HG03342 (cell line): ENCODE measurements at regions not wholly inside any gene's neighbourhood (a gene's known extent, or its start where the extent isn't known, plus 50 kb on each side); places are given as distances from the start of the nearest gene placed in this dataset.

Source experiments
- ATAC-seq: cut with Tn5 transposase; IDR thresholded peaks from one replicate; pipeline ENCODE4 v1.9.1; 2021; ENCODE audit warnings: mild to moderate bottlenecking, moderate library complexity; ENCODE audit not compliant: unreplicated experiment

DNA sequence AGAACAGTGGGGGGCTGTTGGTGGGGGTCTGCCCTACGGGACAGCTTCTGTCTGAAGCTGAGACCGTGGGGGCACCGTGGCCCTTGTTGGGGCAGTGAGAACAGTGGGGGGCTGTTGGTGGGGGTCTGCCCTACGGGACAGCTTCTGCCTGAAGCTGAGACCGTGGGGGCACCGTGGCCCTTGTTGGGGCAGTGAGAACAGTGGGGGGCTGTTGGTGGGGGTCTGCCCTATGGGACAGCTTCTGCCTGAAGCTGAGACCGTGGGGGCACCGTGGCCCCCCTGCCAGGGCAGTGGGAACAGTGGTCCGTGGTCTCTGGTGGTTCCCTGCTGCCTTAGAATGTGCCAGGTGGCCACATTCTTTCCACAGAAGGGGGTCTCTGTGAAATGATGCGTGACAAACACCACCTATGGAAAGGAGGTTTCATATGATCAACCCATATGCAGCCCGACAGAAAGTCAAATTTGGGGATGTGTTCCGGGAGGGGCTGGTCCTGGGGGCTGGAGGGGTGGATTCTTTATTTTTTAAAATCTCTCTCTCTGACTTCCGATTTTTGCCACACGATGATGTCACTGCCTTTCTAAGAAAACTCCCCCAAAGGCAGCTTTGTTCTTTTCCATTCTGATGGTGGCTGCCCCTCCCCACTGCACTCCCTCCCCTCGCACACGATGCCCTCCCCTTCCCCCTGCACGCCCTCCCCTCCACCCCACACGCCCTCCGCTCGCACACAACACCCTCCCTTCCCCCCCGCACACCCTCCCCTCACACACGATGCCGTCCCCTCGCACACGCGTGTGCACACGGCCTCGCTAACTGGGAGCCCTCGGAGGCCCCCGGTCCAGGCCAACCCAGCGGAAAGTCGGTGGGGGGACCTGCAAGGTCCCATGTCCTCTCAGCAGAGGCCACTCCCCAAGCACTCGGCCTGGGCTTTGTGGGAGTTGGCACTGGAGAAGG is 1186.5 kb downstream of the BRD1 start:
- no peak for ATAC-seq

DNA sequence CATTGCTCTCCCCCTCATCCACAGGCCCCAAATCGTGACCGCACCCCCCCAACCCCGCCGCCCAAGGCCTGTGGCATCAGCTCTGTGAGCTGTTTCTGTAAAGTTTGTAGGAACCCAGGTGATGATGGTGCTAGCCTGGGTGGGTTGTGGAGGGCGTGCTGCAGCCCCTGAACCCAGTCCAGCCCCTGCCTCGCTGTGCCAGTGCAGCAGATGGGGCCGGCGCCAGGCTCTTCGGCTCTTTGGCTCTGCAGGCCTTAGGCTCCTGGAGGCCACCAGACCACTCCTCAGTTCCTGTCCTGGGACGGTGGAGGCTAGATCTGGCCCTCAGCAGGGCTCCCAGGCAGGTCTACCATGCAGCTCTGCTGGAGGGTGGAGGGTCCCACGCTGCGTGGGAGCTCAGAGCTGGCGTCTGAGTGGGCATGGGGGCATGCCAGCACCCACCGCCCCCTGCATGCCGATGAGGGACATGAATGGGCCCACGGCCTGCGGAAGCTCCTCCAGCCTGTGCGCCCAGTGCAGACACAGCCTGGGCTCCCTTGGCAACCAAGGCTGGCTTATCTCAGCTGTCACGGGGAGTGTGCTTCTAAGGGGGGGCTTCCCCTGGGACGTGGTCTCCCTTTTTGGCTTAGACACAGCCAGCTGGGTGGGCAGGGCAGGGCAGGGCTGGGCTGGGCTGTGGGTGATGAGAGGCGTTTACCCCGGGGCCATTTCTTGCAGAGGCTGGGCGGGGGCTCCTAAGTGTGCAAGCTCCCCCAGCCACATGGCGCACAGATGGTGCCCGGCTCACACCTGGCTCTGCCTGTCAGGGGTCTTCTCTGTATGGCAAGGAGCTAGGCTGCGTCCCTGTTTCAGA is 1187.6 kb downstream of the BRD1 start:
- ATAC-seq = no peak

- ATAC-seq = no peak
Observed at GRCh38 chr22:48639021-48639795, 1188.5 kb downstream of the BRD1 start.

DNA sequence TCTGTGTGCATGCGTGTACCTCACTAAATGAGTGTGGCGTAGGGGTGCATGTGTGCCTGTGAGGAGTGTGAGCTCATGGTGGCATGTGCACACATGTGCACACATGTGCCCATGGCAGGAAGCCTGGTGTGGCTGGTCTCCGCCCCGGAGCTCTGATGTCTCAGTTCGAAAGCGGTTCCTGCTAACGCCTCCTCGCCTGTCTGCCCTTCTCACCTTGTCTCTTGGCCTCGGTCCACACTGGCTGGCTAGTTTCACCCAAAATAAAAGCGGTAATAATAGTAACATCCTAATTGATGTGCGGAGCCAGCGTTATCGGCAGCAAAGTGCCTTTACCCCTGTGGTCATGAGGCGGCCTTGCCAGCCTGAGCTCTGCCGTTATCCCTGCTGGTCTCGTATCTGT is 1190.4 kb downstream of the BRD1 start:
- no peak for ATAC-seq

- no peak for ATAC-seq
Observed at GRCh38 chr22:48636746-48637145, 1190.9 kb downstream of the BRD1 start.

DNA sequence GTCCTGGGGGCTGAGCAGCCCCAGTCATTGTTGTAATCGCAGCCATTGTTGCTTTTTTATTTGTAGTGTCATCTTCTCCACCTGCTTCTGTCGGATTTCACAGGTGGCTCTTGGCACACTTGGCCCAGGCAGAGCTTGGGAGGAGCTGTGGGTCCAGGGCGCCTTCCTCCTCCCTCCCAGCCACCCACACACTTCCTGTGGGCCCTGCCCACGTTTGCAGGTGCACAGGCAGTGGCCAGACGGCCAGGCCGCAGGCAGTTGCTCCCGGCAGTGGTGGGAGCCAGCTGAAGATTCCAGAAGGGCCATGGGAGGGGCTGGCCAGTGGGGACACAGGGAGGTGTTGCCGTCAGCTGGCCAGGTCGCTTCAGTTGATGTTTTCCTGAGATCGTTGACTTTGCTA is 1191.9 kb downstream of the BRD1 start:
- no peak for ATAC-seq

DNA sequence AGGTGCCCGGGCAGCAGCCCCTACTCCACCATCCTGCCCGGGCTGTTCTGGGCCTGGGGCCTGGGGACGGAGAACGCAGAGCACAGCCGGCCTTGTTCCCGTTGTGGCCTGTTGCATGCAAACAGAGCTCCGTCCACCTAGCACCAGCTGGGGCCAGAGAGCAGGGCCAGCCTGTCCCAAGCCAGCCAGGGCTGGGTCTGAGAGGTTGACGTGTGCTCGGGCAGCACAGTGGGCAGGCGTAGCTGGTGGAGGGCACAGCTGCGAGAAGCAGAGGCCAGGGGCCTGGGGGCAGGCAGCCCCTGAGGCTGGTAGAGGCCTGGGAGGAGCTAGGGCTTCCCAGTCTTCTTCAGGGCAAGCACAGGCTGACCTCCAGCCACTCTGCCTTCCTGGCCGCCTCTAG is 1192.6 kb downstream of the BRD1 start:
- no peak for ATAC-seq

DNA sequence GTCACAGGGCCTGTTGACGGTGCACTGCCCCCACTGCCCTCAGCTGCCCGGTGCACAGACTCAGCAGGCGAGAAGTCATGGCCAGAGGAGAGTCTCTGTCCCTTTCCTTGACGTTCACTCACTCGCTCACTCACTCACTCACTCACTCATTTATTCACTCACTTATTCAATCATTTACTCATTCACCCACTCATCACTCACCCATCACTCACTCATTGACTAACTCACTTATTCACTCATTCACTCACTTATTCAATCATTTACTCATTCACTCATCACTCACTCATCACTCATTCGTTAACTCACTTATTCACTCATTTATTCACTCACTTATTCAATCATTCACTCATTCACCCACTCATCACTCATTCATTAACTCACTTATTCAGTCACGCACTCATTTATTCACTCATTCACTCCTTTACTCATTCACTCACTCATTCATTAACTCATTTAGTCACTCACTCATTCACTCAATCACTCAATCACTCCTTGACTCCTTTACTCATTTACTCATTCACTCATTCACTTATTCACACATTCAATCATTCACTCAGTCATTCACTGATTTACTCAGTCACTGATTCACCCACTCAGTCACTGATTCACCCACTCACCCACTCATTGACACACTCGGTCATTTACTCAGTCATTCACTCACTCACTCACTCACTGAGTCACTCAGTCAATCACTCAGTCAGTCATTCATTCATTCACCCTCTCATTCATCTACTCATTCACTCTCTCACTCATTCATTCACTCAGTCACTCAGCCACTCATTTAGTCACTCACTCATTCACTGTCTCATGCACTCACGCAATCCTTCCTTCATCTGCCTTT is 1193.5 kb downstream of the BRD1 start:
- ATAC-seq = no peak

- ATAC-seq = no peak
Observed at GRCh38 chr22:48632646-48633246, 1194.9 kb downstream of the BRD1 start.

GRCh38 chr22:48631288-48631863 is 1196.3 kb downstream of the BRD1 start:
- ATAC-seq = no peak

DNA sequence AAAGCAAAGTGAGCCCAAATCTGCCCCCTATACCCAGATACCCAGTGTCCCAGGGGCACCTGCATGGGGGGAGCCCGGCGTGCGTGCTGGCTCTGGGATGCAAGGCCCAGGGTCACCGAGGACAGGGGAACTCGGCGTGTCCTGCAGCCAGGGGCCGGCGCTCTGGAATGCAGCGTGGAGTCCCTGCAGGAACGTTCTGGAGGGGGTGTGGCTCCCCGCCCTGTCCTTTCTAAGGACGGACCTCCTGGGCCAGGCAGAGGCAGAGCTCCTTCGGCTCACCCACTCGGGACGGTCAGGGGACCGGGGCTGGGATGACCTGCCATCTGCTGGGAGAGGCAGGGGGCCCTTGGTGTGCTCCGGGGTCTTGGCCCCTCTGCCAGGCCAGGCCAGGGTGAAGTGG is 1196.8 kb downstream of the BRD1 start:
- ATAC-seq = no peak

GRCh38 chr22:48630433-48630754 is 1197.3 kb downstream of the BRD1 start:
- ATAC-seq = no peak

DNA sequence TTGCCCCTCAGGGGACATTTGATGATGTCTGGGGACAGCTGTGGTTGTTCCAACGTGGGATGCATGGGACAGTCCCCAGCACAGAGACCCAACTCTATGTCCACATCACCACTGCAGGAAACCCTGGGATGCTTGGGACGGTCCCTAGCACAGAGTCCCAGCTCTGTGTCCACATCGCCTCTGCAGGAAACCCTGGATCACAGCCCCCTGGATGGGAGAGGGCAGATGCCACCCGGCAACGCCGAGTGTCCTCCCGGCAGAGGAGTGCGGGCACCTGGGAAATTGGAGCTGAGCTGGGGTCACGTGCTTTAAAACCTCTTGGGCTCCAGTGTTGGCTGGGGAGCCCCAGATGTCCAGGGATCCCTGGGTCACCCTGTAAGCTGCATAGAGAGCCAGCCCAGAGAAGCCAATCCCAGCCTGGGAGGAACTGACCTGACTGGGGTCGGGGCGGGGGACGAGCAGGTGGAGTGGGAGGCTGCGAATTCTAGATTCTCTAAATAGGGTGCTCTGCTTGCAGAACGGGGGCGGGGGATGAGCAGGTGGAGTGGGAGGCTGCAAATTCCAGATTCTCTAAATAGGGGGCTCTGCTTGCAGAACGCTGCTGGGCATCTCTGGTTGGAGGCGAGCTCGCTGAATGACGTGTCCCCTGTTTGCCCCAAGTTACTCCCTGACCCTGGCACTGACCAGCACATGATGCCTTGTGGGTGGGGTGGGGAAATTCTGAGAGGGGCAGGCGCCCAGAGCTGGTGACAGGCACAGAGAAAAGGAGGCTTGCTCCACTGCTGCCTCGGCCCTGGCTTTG is 1197.8 kb downstream of the BRD1 start:
- ATAC-seq = no peak

GRCh38 chr22:48628891-48629543 is 1198.7 kb downstream of the BRD1 start:
- no peak for ATAC-seq

- ATAC-seq = no peak
Observed at GRCh38 chr22:48627966-48628365, 1199.7 kb downstream of the BRD1 start.

DNA sequence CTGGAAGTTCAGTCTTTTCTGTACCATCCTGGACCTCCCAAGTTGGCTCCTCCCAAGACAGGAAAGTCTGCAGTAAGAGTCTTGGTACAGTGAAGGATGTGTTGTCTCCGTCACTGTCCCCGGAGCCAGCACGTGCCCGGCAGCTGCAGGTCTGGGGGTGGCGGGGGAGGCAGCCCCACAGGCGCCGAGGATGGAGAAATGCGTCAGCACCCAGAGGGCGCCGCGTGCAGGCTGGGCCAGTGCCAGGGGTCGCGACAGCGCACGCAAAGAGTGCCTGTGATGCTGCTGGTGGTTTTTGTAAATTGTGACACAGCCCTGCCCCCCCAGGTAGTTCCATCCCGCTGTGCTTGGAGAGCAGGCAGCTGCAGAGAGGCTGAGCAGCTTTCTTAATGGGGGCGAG is 1200.5 kb downstream of the BRD1 start:
- ATAC-seq = no peak

DNA sequence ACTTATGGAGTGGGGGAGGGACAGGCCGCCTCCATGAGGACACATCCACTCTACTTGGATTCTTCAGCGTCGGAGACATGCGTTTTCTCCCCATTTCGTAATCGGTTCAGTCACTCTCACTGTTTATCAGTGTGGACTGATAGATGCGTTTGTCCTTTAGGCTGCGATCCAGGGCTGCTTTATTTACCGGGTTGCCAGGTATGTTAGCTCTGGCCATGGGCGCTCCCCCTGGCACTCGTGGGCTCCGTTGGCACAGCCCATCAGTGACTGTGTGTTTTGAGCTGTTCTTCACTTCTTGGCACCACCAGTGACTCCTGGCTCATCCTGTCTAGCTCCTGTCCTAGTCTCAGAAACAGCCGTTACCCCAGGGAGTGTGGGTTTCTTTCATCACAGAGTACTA is 1203.3 kb downstream of the BRD1 start:
- no peak for ATAC-seq

- no peak for ATAC-seq
Observed at GRCh38 chr22:48622891-48623545, 1204.7 kb downstream of the BRD1 start.
